ENCODE measurements at regions not wholly inside any gene's neighbourhood (a gene's known extent, or its start where the extent isn't known, plus 50 kb on each side); places are given as distances from the start of the nearest gene placed in this dataset.
A peak's percentile ranks its signal among the peaks of the same experiment; 100 is the strongest.

DNA sequence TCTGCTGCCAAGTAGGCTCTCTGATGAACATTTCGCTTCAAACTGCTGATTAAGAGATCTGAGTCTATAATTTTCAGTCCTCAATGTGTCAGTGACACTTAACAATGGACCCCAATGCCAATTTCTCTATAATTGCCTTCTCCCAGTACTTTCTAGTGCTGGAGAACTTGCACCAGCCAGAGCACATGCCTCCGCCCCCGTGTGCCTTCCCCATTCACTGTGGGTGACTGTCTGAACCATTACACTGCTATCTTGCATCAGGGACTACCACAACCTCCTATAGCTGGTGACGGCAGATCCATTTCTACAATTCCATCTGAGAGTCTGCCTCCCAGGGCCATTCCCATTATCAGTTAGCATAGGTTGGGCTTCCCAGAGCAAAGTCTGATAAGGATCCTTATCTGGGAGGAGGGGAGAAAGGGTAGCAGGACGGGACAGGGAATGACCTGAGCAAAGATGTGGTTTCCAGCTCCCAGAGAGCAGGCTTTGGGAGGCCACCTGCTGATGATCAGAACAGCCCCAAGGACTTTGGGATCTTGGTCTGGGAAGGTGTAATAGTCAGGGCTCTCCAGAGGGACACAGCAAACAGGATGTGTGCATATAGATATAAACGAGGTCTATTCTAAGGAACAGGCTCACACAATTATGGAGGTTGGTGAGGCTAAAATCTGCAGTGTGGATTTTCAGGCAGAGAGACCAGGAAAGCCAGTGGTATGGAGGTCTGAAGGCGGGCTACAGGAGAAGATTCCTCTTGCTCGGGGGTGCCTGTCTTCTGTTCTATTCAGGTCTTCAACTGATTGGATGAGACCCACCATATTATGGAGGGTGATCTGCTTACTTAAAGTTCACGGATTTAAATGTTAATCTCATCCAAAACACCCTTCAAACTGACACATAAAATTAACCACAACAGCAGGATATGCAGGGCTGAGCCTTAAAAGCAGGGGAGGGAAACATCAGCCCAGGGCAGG lies 238.2 kb downstream of the PTPRU start:
- no peak for DNase-seq

GRCh38 chr1:29473161-29473855 lies 237.0 kb downstream of the PTPRU start:
- no peak for DNase-seq

- DNase-seq = no peak
Measured at GRCh38 chr1:29471487-29472313, 235.4 kb downstream of the PTPRU start.

DNA sequence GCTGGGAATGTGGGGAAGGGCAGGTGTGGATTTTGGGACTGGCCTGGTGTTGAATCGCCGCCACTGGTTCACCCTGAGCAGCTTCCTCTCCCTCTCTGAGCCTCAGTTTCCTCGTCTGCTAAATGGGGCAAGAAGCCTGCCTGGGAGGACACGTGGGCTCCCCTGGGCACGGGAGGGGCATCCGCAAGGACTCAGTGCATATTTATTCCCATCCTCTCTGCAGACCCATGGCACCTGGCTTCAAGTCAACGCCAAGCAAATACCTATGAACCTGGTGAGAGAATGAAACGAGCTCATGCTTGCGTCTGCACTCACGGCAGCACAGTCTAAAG lies 234.4 kb downstream of the PTPRU start:
- DNase-seq = no peak

DNA sequence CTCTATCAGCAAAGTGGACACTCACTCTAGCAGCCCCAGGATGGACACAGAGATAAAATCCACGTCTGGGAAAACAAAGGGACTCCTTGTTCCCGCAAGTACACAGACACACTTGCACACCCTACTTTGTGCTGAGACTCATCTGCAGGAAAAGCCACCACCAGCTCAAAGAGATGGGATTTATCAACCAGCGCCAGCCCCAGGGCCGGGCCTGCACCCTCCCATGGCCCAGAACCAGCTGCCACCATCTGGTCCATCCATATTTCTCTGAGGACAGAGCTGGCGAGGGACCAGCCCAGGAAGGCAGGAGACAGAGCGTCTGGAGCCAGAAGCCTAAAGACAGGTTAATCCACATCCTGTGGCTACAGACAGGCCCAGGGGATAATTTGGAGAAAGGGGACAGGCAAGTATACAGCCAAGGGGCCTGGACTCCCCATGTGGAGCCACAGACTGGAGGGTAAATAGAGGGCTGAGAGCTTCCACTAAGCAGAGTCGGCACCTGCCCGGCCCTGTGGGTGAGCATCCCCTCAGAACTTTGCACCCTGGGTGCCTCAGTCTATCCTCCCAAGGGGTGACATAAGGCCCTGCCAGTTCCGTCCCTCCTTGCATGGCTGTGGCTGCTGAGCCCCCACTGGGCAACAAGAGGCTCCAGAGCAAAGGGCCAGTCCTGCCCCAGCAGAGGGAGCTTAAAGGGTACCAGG lies 233.9 kb downstream of the PTPRU start:
- DNase-seq = no peak

- DNase-seq = no peak
Measured at GRCh38 chr1:29469457-29469856, 233.1 kb downstream of the PTPRU start.

DNA sequence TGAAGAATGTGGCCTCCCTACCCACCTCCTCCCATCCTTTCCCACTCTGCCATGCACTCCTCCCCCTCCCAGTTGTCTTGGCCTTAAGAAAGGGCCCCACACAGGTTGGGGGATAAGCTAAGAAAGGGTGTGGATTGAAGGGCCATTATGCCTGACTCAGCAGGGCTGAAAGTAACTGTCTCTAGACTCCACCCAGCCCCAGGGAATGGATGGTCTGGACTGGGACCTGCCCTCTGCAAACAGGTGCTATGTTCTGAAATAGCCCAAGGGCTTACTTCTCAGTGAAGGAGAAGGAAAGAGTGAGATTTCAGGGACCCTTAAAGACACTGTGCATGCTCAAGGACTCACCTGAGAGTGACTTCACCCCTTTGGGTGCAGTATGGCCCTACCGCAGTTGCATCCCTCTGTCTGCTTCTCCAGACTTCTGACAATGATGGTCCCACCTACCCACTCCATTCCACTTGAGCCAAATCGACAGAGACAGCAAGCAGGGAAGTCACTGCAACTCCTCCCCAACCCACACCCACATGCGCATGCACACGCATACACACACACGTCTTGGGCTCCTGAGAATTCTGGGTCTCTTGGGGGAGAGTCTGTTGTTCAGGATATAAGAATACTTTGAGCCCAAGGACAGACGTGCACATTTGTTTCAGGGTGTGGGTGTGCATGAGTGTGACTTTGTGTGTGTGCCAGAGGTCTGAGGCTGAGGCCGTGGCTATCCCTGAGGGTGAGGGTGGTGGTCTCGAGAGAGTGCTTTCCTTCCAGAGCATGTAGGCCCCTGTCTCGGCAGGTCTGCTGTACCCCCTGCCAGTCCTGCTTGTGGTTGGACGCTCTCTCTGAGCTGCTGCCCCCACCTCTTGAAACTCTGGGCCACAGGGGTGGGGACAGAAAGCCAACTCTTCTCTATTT lies 231.9 kb downstream of the PTPRU start:
- no peak for DNase-seq

DNA sequence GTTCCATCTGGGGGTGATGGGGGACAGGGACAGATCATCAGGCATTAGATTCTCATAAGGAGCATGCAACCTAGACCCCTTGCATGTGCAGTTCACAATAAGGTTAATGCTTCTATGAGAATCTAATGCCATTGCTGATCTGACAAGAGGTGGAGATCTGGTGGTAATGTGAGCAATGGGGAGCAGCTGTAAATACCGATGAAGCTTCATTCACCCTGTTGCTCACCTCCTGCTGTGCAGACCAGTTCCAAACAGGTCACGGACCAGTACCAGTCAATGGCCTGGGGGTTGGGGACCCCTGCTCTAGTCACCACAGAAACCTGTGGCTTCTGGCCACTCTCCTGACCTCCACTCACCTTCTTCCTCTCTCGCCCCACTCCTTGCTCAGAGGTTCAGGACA lies 229.9 kb downstream of the PTPRU start:
- no peak for DNase-seq

- peak; percentile 36 for DNase-seq
Measured at GRCh38 chr1:29465755-29466154, 229.4 kb downstream of the PTPRU start.

GRCh38 chr1:29462096-29462495 lies 225.8 kb downstream of the PTPRU start:
- DNase-seq = no peak

DNA sequence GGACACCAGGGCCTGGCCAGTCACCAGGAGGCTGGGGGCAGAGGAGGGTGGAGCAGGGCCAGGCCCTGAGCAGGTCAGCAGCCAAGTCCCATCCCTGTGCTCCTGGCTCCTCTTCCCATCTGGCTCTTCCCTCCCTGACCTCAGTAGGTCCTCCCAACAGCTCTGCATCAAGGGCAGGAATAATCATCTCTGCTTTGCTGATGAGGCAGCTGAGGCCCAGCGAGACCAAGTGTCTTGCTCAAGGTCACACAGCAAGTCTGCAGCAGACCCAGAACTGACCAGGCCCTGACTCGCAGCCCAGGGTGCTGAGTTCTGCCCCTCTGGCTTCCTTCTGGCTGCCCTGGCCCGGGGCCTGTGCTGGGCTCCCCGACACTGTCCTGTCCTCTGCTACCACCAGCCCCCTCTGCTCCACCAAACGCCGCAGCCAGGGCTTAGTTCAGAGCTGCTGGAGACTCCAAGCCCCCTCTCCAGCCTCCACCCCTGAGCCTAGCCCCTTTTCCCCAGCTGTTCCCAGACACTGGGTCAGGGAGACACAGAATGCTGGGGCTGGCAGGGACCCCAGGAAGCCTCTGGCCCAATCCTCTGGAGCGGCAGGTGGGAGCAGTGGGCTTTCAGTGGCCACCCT lies 224.9 kb downstream of the PTPRU start:
- no peak for DNase-seq

- DNase-seq = no peak
Measured at GRCh38 chr1:29460694-29461093, 224.4 kb downstream of the PTPRU start.

DNA sequence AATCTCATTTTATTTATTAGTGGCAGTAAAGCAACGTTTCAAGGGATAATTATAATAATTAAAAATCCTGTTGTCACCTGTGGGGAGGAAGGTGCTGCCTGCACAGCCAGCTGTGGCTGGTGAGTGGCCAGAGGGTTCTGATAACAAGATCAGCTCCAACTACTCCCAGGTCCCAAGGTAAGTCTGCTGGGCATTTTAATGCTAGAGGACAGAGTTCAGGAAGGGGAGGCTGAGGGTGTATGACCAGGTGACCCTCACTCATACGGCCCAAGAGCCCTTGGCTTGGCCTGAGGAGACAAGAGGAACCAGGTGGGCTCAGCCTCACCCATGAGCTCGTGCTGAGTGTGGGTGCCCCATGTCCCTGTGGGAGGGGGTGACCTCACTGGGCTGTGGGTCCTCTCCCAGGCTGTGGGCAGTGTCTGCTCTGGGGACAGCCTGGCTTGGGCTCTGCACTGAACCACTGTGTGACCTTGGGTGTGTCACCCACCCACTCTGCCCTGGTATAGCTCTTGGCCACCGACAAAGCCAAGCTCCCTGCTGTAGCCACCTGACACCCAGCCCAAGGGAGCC lies 223.8 kb downstream of the PTPRU start:
- no peak for DNase-seq

GRCh38 chr1:29459620-29459945 lies 223.3 kb downstream of the PTPRU start:
- DNase-seq = no peak

DNA sequence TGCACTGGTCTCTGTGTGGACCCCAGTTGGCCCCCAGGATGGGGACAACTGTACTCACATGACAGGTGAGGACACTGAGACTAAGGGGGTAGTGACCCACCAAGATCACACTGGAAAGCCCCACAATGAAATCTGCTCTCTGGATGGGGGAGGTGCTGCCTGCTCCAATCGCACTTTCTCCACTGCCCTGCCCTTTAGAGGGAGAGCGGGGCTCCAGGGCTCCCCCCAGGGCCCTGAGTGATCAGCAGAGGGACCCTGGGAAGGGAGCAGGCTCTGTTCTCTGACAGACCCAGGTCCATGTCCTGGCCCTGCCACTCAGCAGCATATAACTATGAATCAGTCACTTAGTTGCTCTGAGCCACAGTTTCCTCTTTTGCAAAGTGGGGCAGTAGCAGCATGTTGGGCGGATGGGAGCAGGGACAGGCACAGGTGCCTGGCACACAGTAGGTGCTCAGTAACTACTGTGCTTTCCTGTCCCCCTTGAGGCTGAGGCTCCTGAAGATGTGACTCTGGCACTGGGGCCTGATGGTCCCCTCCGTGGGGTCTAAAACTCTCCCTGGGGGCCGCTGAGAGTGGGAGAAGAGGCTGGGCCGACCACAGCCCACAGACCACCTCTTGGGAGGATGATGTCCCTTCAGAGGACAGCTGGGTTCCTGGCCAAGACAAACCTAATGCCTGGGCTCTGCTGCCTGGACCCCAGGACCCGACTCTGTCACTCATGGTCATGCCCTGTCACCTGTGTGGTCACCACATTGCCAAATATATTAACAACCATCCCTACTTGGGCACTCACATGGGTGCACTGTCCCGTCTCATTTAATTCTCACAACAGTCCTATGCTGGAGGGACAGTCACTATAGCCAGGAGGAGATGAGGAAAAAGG lies 222.7 kb downstream of the PTPRU start:
- DNase-seq = no peak

- no peak for DNase-seq
Measured at GRCh38 chr1:29457496-29458368, 221.4 kb downstream of the PTPRU start.

- no peak for DNase-seq
Measured at GRCh38 chr1:29456685-29457435, 220.5 kb downstream of the PTPRU start.

GRCh38 chr1:29455781-29456180 lies 219.5 kb downstream of the PTPRU start:
- no peak for DNase-seq
